Sigmoid colon (tissue), 4 donors: ENCODE measurements at regions not wholly inside any gene's neighbourhood (a gene's known extent, or its start where the extent isn't known, plus 50 kb on each side); places are given as distances from the start of the nearest gene placed in this dataset.

Experiments used
- EP300 ChIP-seq, 4 donors: sonication (generic); formaldehyde crosslinking; IDR thresholded peaks; one replicate each; pipeline ENCODE4 v1.6.1; 2017; ENCODE audit warnings: antibody characterized with exemption in 4 of 4
- POLR2A ChIP-seq, 2 donors: fragments of 450-650 bp; IDR thresholded peaks; one replicate each; pipeline ENCODE4 v1.6.1; 2016; ENCODE audit warnings: antibody characterized with exemption in 2 of 2, mild to moderate bottlenecking in 2 of 2, moderate library complexity in 2 of 2
- POLR2AphosphoS5 ChIP-seq, 4 donors: sonication (generic); formaldehyde crosslinking; IDR thresholded peaks; one replicate each; pipeline ENCODE4 v1.6.1; 2017; ENCODE audit warnings: antibody characterized with exemption in 4 of 4
- TF ChIP-seq, protein P1 (sequence below), 4 experiments: fragments of 450-650 bp in 3 of 4; fragments of 200-600 bp in 1 of 4; IDR thresholded peaks; one replicate each; pipeline ENCODE4 v1.5.1; 2016 to 2019; ENCODE audit warnings: antibody characterized with exemption in 4 of 4, mild to moderate bottlenecking in 3 of 4, moderate library complexity in 2 of 4

DNA sequence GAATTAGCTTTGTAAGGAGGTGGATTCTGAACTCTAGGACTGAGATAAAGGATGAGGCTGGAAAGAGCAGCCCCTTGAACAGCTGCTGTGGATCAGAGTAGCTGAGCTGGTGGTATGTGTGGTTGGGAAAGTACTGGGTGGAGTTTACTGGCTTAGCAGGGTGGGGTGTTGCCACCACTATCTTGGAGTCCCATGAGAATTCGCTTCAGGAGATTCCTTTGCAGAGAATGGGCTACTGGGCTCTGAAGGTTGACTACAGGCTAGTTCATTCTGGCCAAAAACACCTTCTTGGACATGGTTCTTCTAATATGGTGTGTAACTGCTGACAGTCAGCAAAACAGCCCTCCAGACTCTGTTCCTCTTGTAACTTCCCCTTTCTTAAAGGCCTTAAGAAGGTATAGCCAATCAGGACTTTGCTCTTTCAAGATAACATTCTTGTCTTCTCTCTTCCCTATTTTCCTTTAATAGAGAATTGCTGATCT, 52.7 kb downstream of the TET3 start:
- TF ChIP-seq, protein P1, sequence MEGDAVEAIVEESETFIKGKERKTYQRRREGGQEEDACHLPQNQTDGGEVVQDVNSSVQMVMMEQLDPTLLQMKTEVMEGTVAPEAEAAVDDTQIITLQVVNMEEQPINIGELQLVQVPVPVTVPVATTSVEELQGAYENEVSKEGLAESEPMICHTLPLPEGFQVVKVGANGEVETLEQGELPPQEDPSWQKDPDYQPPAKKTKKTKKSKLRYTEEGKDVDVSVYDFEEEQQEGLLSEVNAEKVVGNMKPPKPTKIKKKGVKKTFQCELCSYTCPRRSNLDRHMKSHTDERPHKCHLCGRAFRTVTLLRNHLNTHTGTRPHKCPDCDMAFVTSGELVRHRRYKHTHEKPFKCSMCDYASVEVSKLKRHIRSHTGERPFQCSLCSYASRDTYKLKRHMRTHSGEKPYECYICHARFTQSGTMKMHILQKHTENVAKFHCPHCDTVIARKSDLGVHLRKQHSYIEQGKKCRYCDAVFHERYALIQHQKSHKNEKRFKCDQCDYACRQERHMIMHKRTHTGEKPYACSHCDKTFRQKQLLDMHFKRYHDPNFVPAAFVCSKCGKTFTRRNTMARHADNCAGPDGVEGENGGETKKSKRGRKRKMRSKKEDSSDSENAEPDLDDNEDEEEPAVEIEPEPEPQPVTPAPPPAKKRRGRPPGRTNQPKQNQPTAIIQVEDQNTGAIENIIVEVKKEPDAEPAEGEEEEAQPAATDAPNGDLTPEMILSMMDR (IDR thresholded peaks at IDR 0.05): no peak
- TF ChIP-seq POLR2A (IDR thresholded peaks at IDR 0.05): no peak
- TF ChIP-seq POLR2AphosphoS5 (IDR thresholded peaks at IDR 0.05): no peak
- TF ChIP-seq EP300 (IDR thresholded peaks at IDR 0.05): no peak
